ENCODE measurements at regions not wholly inside any gene's neighbourhood (a gene's known extent, or its start where the extent isn't known, plus 50 kb on each side); places are given as distances from the start of the nearest gene placed in this dataset.

- TF ChIP-seq CTCF (IDR thresholded peaks at IDR 0.05), result peak in 3 of 4 donors; percentile 4 to 28 (median 8)
- TF ChIP-seq POLR2A (IDR thresholded peaks at IDR 0.05), result no peak
Observed at GRCh38 chr1:8165595-8166360, 139.7 kb upstream of the ERRFI1 start.
